ENCODE measurements at regions not wholly inside any gene's neighbourhood (a gene's known extent, or its start where the extent isn't known, plus 50 kb on each side); places are given as distances from the start of the nearest gene placed in this dataset.

DNA sequence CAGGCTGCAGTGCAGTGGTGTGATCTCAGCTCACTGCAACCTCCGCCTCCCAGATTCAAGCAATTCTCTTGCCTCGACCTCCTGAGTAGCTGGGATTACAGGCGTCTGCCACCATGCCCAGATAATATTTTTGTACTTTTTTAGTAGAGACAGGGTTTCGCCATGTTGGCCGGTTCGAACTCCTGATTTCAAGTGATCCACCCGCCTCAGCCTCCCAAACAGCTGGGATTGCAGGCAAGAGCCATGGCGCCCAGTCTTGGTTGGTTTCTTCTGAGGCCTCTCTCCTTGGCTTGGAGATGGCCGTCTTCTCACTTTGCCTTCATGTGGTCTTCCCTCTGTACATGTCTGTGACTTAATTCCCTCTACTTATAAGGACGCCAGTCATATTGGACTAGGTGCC is 254.6 kb downstream of the BUD13 start:
- Mint-ChIP-seq H3K9me3 (ENCODE audit: unreplicated experiment) (peaks cover 5% of the 10 kb centered on the region), H3K4me1 (ENCODE audit: low read depth, unreplicated experiment) (peaks cover 16% of the 10 kb centered on the region), H3K27ac (ENCODE audit: unreplicated experiment) (no peak overlapping the region), H3K27me3 (ENCODE audit: unreplicated experiment) (peaks cover 6% of the 10 kb centered on the region), H3K4me3 (ENCODE audit: unreplicated experiment) (no peak overlapping the region), H3K36me3 (ENCODE audit: unreplicated experiment) (peaks cover 4% of the 10 kb centered on the region)
- no peak for DNase-seq
- TF ChIP-seq, protein P1, sequence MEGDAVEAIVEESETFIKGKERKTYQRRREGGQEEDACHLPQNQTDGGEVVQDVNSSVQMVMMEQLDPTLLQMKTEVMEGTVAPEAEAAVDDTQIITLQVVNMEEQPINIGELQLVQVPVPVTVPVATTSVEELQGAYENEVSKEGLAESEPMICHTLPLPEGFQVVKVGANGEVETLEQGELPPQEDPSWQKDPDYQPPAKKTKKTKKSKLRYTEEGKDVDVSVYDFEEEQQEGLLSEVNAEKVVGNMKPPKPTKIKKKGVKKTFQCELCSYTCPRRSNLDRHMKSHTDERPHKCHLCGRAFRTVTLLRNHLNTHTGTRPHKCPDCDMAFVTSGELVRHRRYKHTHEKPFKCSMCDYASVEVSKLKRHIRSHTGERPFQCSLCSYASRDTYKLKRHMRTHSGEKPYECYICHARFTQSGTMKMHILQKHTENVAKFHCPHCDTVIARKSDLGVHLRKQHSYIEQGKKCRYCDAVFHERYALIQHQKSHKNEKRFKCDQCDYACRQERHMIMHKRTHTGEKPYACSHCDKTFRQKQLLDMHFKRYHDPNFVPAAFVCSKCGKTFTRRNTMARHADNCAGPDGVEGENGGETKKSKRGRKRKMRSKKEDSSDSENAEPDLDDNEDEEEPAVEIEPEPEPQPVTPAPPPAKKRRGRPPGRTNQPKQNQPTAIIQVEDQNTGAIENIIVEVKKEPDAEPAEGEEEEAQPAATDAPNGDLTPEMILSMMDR (IDR thresholded peaks at IDR 0.05; ENCODE audit: partially characterized antibody, unreplicated experiment), result no peak

DNA sequence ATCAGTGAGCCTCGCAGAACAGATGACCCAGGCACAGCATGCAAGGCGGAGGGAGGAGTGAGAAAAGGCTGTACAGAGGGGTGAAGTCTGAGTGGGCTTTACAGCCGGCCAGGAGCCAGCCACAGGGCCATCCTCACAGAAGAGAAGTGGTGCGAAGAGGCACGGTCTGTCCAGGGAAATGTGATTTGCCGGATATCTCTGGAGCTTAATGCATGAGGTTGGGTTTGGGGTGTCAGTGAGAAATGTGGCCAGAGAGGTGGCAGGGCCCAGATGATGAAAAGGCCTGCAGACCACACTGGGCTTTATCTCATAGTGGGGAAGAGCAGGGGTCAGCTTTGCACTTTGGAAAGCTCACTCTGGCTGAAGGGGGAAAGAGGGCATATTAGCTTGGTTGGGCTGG is 255.2 kb downstream of the BUD13 start:
- DNase-seq, result no peak
- Mint-ChIP-seq H3K27ac (ENCODE audit: unreplicated experiment) (no peak overlapping the region), H3K4me1 (ENCODE audit: low read depth, unreplicated experiment) (peaks cover 19% of the 10 kb centered on the region), H3K27me3 (ENCODE audit: unreplicated experiment) (peaks cover 7% of the 10 kb centered on the region), H3K36me3 (ENCODE audit: unreplicated experiment) (peaks cover 4% of the 10 kb centered on the region), H3K9me3 (ENCODE audit: unreplicated experiment) (peaks cover 5% of the 10 kb centered on the region), H3K4me3 (ENCODE audit: unreplicated experiment) (no peak overlapping the region)
- TF ChIP-seq, protein P1 (IDR thresholded peaks at IDR 0.05; ENCODE audit: partially characterized antibody, unreplicated experiment), result no peak

- Mint-ChIP-seq H3K4me1 (ENCODE audit: low read depth, unreplicated experiment) (peaks cover 19% of the 10 kb centered on the region), H3K9me3 (ENCODE audit: unreplicated experiment) (peaks cover 5% of the 10 kb centered on the region), H3K27me3 (ENCODE audit: unreplicated experiment) (peaks cover 7% of the 10 kb centered on the region), H3K36me3 (ENCODE audit: unreplicated experiment) (peaks cover 4% of the 10 kb centered on the region), H3K27ac (ENCODE audit: unreplicated experiment) (no peak overlapping the region), H3K4me3 (ENCODE audit: unreplicated experiment) (no peak overlapping the region)
- no peak for DNase-seq
- TF ChIP-seq, protein P1 (IDR thresholded peaks at IDR 0.05; ENCODE audit: partially characterized antibody, unreplicated experiment), result no peak
Observed at GRCh38 chr11:116517077-116517476, 255.7 kb downstream of the BUD13 start.

- Mint-ChIP-seq H3K27me3 (ENCODE audit: unreplicated experiment) (peaks cover 5% of the 10 kb centered on the region), H3K36me3 (ENCODE audit: unreplicated experiment) (peaks cover 4% of the 10 kb centered on the region), H3K9me3 (ENCODE audit: unreplicated experiment) (peaks cover 5% of the 10 kb centered on the region), H3K27ac (ENCODE audit: unreplicated experiment) (no peak overlapping the region), H3K4me3 (ENCODE audit: unreplicated experiment) (no peak overlapping the region), H3K4me1 (ENCODE audit: low read depth, unreplicated experiment) (peaks cover 29% of the 10 kb centered on the region)
- TF ChIP-seq, protein P1 (IDR thresholded peaks at IDR 0.05; ENCODE audit: partially characterized antibody, unreplicated experiment), result no peak
- no peak for DNase-seq
Observed at GRCh38 chr11:116515664-116516184, 257.1 kb downstream of the BUD13 start.

DNA sequence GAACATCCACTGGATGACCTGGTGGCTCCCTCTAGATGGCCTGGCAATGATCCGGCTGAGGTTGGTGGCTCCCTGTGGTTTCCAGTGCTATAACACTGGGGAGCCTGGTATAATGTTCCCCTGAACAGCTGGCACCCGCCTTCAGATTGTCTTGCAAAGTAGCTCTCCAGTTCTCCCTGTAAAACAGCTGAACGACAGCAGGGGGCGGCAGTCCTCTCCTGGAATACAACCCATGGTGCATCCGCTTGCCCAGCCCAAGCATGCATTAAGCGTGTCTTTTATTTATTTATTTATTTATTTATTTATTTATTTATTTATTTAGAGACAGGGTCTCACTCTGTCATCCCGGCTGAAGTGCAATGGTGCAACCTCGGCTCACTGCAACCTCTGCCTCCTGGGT is 258.9 kb downstream of the BUD13 start:
- peaks cover 7% of the 10 kb centered on the region for H3K27me3 Mint-ChIP-seq (ENCODE audit: unreplicated experiment)
- peak overlapping the region; percentile 31 for H3K27ac Mint-ChIP-seq (ENCODE audit: unreplicated experiment)
- peaks cover 4% of the 10 kb centered on the region for H3K36me3 Mint-ChIP-seq (ENCODE audit: unreplicated experiment)
- H3K4me1 Mint-ChIP-seq (ENCODE audit: low read depth, unreplicated experiment), result peaks cover 43% of the 10 kb centered on the region
- H3K9me3 Mint-ChIP-seq (ENCODE audit: unreplicated experiment), result peaks cover 8% of the 10 kb centered on the region
- DNase-seq, result peak; percentile 68
- no peak overlapping the region for H3K4me3 Mint-ChIP-seq (ENCODE audit: unreplicated experiment)
- TF ChIP-seq, protein P1 (IDR thresholded peaks at IDR 0.05; ENCODE audit: partially characterized antibody, unreplicated experiment), result peak; percentile 37
